K562 (cell line): ENCODE measurements at regions not wholly inside any gene's neighbourhood (a gene's known extent, or its start where the extent isn't known, plus 50 kb on each side); places are given as distances from the start of the nearest gene placed in this dataset.

Source experiments
- ATAC-seq: fragments of 200-7000 bp; cut with Tn5 transposase; 3 replicates; pipeline ENCODE4 v1.9.1; 2020; ENCODE audit warnings: moderate library complexity
- BruUV-seq: library from RNA; stranded (reverse); fragments of 400-500 nt; replicated peaks from 2 replicates; lab custom pipeline; 2021; lab: Mats Ljungman, UMichigan
- CTCF ChIA-PET: fragments of 300-600 bp; formaldehyde crosslinking; extraction: SDS; loops from one replicate; lab custom pipeline; 2021; ENCODE audit warnings: low intra/inter-chr PET ratio; lab: Yijun Ruan, JAX
- POLR2A ChIA-PET: fragments of 300-600, 350-650 bp; sonication (Branson Sonifier 250); formaldehyde crosslinking; extraction: SDS; loops from one replicate; lab custom pipeline; 2021; ENCODE audit warnings: antibody characterized with exemption, inconsistent platforms; lab: Yijun Ruan, JAX
- DNase-seq, 4 experiments: peaks; one replicate each; pipeline versions ENCODE4 v3.0.0 to v3.0.0-alpha.2; 2011 to 2018; ENCODE audit warnings: low spot score in 3 of 4, mixed read lengths in 3 of 4; ENCODE audit errors: extremely low read depth in 1 of 4
- FAIRE-seq: peaks from 2 replicates; lab custom pipeline; 2011; peaks lifted over from hg19 to GRCh38; lab: Jason Lieb, UNC
- H2AFZ ChIP-seq: 2 replicates; pipeline ENCODE4 v1.6.0; 2011; ENCODE audit warnings: low read depth, low read length, control low read depth, inconsistent platforms
- H3K27ac ChIP-seq: fragments of 200-600 bp; 3 replicates; pipeline ENCODE4 v1.8.0; 2011; ENCODE audit warnings: low read depth, mild to moderate bottlenecking, control low read depth, inconsistent platforms, low read length, moderate library complexity, mixed read lengths; ENCODE audit errors: extremely low read depth
- H3K27me3 ChIP-seq, 2 experiments: fragments of 300-600 bp in 1 of 2; 2 replicates in 1 of 2; 3 replicates in 1 of 2; pipeline versions ENCODE4 v1.6.0 to v1.8.0; 2011; ENCODE audit warnings: inconsistent platforms in 2 of 2, low read length in 2 of 2, mild to moderate bottlenecking in 1 of 2, mixed read lengths in 1 of 2, moderate library complexity in 1 of 2; ENCODE audit not compliant: control insufficient read depth in 2 of 2, insufficient read depth in 2 of 2
- H3K36me3 ChIP-seq: fragments of 300-600 bp; 3 replicates; pipeline ENCODE4 v1.8.0; 2011; ENCODE audit warnings: mild to moderate bottlenecking, low read length, inconsistent platforms; ENCODE audit not compliant: control insufficient read depth, insufficient read depth
- H3K4me1 ChIP-seq, 2 experiments: fragments of 200-600 bp in 1 of 2; replicated peaks in 1 of 2; 2 replicates in 1 of 2; 3 replicates in 1 of 2; pipeline versions ENCODE4 v1.5.1 to v1.8.0; 2011; ENCODE audit warnings: inconsistent platforms in 2 of 2, low read length in 2 of 2, mild to moderate bottlenecking in 1 of 2, mixed read lengths in 1 of 2, moderate library complexity in 1 of 2; ENCODE audit not compliant: control insufficient read depth in 2 of 2, insufficient read depth in 2 of 2
- H3K4me2 ChIP-seq: 2 replicates; pipeline ENCODE4 v1.6.1; 2011; ENCODE audit warnings: low read length, control low read depth, inconsistent platforms, mixed read lengths; ENCODE audit not compliant: insufficient read depth
- H3K4me3 ChIP-seq: fragments of 200-600 bp; sonication (generic), shearing (Covaris generic); 2 replicates; pipeline ENCODE4 v1.5.1; 2016; ENCODE audit warnings: control low read depth, inconsistent platforms
- H3K79me2 ChIP-seq: fragments of 200-600 bp; 3 replicates; pipeline ENCODE4 v1.8.0; 2011; ENCODE audit warnings: low read length, inconsistent platforms; ENCODE audit not compliant: control insufficient read depth, insufficient read depth
- H3K9ac ChIP-seq, 2 experiments: 2 replicates each; pipeline versions ENCODE4 v1.6.0 to v1.6.1; 2011; ENCODE audit warnings: low read depth in 2 of 2, low read length in 2 of 2, control low read depth in 1 of 2, inconsistent platforms in 1 of 2, mild to moderate bottlenecking in 1 of 2, mixed read lengths in 1 of 2; ENCODE audit not compliant: insufficient read depth in 1 of 2
- H3K9me1 ChIP-seq: one replicate; pipeline ENCODE4 v1.6.0; 2011; ENCODE audit warnings: inconsistent platforms, mild to moderate bottlenecking, low read length, moderate library complexity; ENCODE audit not compliant: control insufficient read depth, insufficient read depth
- H3K9me3 ChIP-seq: replicated peaks from 2 replicates; pipeline ENCODE4 v1.5.1; 2011; ENCODE audit warnings: low read depth, low read length, inconsistent platforms; ENCODE audit not compliant: control insufficient read depth, insufficient read depth
- H4K20me1 ChIP-seq: replicated peaks from 2 replicates; pipeline ENCODE4 v1.6.1; 2011; ENCODE audit warnings: low read length, inconsistent platforms, mixed read lengths; ENCODE audit not compliant: control insufficient read depth, insufficient read depth
- KLF1 ChIP-seq: fragments of 450-650 bp; IDR thresholded peaks from 2 replicates; pipeline ENCODE4 v1.6.1; 2016; ENCODE audit warnings: missing genetic modification characterization, missing compliant biosample characterization
- PHF8 ChIP-seq: fragments of 200-600 bp; sonication (generic); IDR thresholded peaks from 2 replicates; pipeline ENCODE4 v1.6.1; 2012; ENCODE audit warnings: mixed run types, mild to moderate bottlenecking, inconsistent platforms, low read length, moderate library complexity, borderline replicate concordance
- PTBP1 ChIP-seq: fragments of 200-400 bp; formaldehyde crosslinking; IDR thresholded peaks from 2 replicates; pipeline ENCODE4 v1.6.1; 2017; ENCODE audit warnings: low read depth, low read length
- RAD51 ChIP-seq: fragments of 450-650 bp; IDR thresholded peaks from 2 replicates; pipeline ENCODE4 v1.7.1; 2016; ENCODE audit warnings: low read depth, mild to moderate bottlenecking, borderline replicate concordance
- RBM22 ChIP-seq: fragments of 200-400 bp; formaldehyde crosslinking; IDR thresholded peaks from 2 replicates; pipeline ENCODE4 v1.6.1; 2018; ENCODE audit warnings: low read length, low read depth; ENCODE audit not compliant: poor library complexity, severe bottlenecking
- ZFP36 ChIP-seq: fragments of 150-350 bp; IDR thresholded peaks from 2 replicates; pipeline ENCODE4 v1.6.1; 2018; ENCODE audit warnings: low read length, low read depth; ENCODE audit not compliant: partially characterized antibody
- ZNF655 ChIP-seq: fragments of 250-450 bp; sonication (Bioruptor Pico); IDR thresholded peaks from 2 replicates; pipeline ENCODE4 v1.5.0; 2021
- WGBS: fragments of 100-300 bp; shearing (Covaris generic); methylation state at CpG from one replicate; pipeline ENCODE4 v1.1.6; 2016; ENCODE audit warnings: low coverage, mixed read lengths; ENCODE audit not compliant: insufficient coverage; ENCODE audit errors: missing lambda C conversion rate; 5-methylcytosine and 5-hydroxymethylcytosine counted together
- in situ Hi-C: fragments of 300-500 bp; cut with MboI; formaldehyde crosslinking; loops from 4 replicates; pipeline ENCODE4 v1.15.0; 2018; ENCODE audit warnings: inconsistent platforms, mixed read lengths
- intact Hi-C: fragments of 100-400 bp; cut with micrococcal nuclease; formaldehyde crosslinking; loops from 2 replicates; pipeline ENCODE4 v1.14.2; 2022
- TF ChIP-seq, protein P1 (sequence below): IDR thresholded peaks from 3 replicates; pipeline ENCODE4 v1.6.1; 2011; ENCODE audit warnings: borderline replicate concordance, mild to moderate bottlenecking; ENCODE audit not compliant: insufficient read length, insufficient read depth
- TF ChIP-seq, protein P2 (sequence below): fragments of 250-450 bp; sonication (Bioruptor Pico); IDR thresholded peaks from 2 replicates; pipeline ENCODE4 v1.5.0; 2021; ENCODE audit warnings: mild to moderate bottlenecking, borderline replicate concordance
- TF ChIP-seq, protein P3 (sequence below): sonication (generic); formaldehyde crosslinking; IDR thresholded peaks from 2 replicates; pipeline ENCODE4 v1.8.1; 2023; ENCODE audit warnings: mild to moderate bottlenecking, missing genetic modification reagents
- TF ChIP-seq, protein P4 (sequence below), 2 experiments: fragments of 450-650 bp in 1 of 2; IDR thresholded peaks; 2 replicates each; pipeline ENCODE4 v1.6.1; 2011 to 2017; ENCODE audit warnings: low read depth in 2 of 2, antibody characterized with exemption in 1 of 2, borderline replicate concordance in 1 of 2, low read length in 1 of 2, mild to moderate bottlenecking in 1 of 2, mixed read lengths in 1 of 2; ENCODE audit not compliant: control insufficient read depth in 1 of 2

DNA sequence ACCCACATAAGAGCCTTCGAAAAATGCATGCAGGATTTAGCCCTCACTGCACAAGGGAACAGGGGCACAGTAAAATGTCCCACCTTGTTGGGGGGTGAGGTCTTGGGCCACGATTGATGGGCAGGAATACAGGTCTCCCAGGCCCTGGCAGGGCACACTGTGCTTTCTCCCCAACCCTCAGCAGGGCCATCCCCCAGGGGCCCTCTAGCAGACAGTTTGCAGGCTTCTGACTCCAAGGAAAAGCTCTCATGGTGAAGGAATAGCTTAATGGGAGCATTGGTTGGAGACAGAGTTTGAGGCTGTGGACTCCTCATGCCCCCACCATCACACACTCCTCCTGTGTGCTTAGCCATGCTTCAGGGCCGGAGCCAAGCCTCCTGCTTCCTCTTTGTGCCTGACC, 484.6 kb downstream of the ZNF536 start:
- Histone ChIP-seq H3K27me3 (peaks cover 0 to 6% of the 10 kb centered on the region in 2 experiments; a peak in 1 of 5 replicates), H3K4me1 (no peaks in the 10 kb centered on the region), H2AFZ (no peak overlapping the region), H3K4me3 (no peak overlapping the region), H3K9me1 (no peaks in the 10 kb centered on the region), H3K79me2 (no peaks in the 10 kb centered on the region), H3K9me3 (no peaks in the 10 kb centered on the region), H3K27ac (no peak overlapping the region), H3K4me2 (no peak overlapping the region), H4K20me1 (no peaks in the 10 kb centered on the region; the same call in 1 of the 2 replicates), H3K36me3 (no peaks in the 10 kb centered on the region), H3K9ac (no peak overlapping the region)
- in situ Hi-C loops (no loop called here), intact Hi-C loops (no loop called here)
- no TSS peak for BruUV-seq
- POLR2A ChIA-PET: no interaction called here
- 0% methylated on average over 2 of the region's 3 CpGs for WGBS
- FAIRE-seq (no peak), DNase-seq (no peak), ATAC-seq (no peak)
- CTCF ChIA-PET: no interaction called here
- no peak for TF ChIP-seq RAD51
- no peak for TF ChIP-seq PHF8
- TF ChIP-seq, protein P1, sequence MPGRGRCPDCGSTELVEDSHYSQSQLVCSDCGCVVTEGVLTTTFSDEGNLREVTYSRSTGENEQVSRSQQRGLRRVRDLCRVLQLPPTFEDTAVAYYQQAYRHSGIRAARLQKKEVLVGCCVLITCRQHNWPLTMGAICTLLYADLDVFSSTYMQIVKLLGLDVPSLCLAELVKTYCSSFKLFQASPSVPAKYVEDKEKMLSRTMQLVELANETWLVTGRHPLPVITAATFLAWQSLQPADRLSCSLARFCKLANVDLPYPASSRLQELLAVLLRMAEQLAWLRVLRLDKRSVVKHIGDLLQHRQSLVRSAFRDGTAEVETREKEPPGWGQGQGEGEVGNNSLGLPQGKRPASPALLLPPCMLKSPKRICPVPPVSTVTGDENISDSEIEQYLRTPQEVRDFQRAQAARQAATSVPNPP: no peak
- TF ChIP-seq, protein P2, sequence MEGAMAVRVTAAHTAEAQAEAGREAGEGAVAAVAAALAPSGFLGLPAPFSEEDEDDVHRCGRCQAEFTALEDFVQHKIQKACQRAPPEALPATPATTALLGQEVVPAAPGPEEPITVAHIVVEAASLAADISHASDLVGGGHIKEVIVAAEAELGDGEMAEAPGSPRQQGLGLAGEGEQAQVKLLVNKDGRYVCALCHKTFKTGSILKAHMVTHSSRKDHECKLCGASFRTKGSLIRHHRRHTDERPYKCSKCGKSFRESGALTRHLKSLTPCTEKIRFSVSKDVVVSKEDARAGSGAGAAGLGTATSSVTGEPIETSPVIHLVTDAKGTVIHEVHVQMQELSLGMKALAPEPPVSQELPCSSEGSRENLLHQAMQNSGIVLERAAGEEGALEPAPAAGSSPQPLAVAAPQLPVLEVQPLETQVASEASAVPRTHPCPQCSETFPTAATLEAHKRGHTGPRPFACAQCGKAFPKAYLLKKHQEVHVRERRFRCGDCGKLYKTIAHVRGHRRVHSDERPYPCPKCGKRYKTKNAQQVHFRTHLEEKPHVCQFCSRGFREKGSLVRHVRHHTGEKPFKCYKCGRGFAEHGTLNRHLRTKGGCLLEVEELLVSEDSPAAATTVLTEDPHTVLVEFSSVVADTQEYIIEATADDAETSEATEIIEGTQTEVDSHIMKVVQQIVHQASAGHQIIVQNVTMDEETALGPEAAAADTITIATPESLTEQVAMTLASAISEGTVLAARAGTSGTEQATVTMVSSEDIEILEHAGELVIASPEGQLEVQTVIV (CRISPR knock-in tag): no peak
- no peak for TF ChIP-seq RBM22
- TF ChIP-seq, protein P3, sequence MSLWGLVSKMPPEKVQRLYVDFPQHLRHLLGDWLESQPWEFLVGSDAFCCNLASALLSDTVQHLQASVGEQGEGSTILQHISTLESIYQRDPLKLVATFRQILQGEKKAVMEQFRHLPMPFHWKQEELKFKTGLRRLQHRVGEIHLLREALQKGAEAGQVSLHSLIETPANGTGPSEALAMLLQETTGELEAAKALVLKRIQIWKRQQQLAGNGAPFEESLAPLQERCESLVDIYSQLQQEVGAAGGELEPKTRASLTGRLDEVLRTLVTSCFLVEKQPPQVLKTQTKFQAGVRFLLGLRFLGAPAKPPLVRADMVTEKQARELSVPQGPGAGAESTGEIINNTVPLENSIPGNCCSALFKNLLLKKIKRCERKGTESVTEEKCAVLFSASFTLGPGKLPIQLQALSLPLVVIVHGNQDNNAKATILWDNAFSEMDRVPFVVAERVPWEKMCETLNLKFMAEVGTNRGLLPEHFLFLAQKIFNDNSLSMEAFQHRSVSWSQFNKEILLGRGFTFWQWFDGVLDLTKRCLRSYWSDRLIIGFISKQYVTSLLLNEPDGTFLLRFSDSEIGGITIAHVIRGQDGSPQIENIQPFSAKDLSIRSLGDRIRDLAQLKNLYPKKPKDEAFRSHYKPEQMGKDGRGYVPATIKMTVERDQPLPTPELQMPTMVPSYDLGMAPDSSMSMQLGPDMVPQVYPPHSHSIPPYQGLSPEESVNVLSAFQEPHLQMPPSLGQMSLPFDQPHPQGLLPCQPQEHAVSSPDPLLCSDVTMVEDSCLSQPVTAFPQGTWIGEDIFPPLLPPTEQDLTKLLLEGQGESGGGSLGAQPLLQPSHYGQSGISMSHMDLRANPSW (CRISPR knock-in tag): no peak
- TF ChIP-seq KLF1 (tag): no peak
- TF ChIP-seq ZFP36: no peak
- TF ChIP-seq PTBP1: no peak
- TF ChIP-seq, protein P4, sequence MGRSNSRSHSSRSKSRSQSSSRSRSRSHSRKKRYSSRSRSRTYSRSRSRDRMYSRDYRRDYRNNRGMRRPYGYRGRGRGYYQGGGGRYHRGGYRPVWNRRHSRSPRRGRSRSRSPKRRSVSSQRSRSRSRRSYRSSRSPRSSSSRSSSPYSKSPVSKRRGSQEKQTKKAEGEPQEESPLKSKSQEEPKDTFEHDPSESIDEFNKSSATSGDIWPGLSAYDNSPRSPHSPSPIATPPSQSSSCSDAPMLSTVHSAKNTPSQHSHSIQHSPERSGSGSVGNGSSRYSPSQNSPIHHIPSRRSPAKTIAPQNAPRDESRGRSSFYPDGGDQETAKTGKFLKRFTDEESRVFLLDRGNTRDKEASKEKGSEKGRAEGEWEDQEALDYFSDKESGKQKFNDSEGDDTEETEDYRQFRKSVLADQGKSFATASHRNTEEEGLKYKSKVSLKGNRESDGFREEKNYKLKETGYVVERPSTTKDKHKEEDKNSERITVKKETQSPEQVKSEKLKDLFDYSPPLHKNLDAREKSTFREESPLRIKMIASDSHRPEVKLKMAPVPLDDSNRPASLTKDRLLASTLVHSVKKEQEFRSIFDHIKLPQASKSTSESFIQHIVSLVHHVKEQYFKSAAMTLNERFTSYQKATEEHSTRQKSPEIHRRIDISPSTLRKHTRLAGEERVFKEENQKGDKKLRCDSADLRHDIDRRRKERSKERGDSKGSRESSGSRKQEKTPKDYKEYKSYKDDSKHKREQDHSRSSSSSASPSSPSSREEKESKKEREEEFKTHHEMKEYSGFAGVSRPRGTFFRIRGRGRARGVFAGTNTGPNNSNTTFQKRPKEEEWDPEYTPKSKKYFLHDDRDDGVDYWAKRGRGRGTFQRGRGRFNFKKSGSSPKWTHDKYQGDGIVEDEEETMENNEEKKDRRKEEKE (IDR thresholded peaks at IDR 0.05; ENCODE audit: borderline replicate concordance in 1 of 2, control insufficient read depth in 1 of 2, low read depth in 2 of 2, low read length in 1 of 2): no peak
- TF ChIP-seq ZNF655 (CRISPR knock-in tag): no peak
